Keratinocyte (primary cell): ENCODE measurements at regions not wholly inside any gene's neighbourhood (a gene's known extent, or its start where the extent isn't known, plus 50 kb on each side); places are given as distances from the start of the nearest gene placed in this dataset.

Source experiments
- DNase-seq: peaks from one replicate; pipeline ENCODE4 v3.0.0-alpha.2; 2011; ENCODE audit warnings: low read depth, missing footprints, low spot score
- FAIRE-seq: peaks from 2 replicates; lab custom pipeline; 2011; peaks lifted over from hg19 to GRCh38; lab: Jason Lieb, UNC
- H2AFZ ChIP-seq: 2 replicates; pipeline ENCODE4 v1.6.0; 2012; ENCODE audit warnings: low read length, control low read depth, inconsistent platforms; ENCODE audit not compliant: control insufficient read depth
- H3K27ac ChIP-seq: 2 replicates; pipeline ENCODE4 v1.5.1; 2011; ENCODE audit warnings: low read length; ENCODE audit not compliant: control insufficient read depth, insufficient read depth
- H3K27me3 ChIP-seq: 3 replicates; pipeline ENCODE4 v1.6.0; 2011; ENCODE audit warnings: low read length; ENCODE audit not compliant: control insufficient read depth, insufficient read depth; ENCODE audit errors: extremely low read depth
- H3K36me3 ChIP-seq, 2 experiments: 2 replicates in 1 of 2; 3 replicates in 1 of 2; pipeline ENCODE4 v1.5.1; 2011; ENCODE audit warnings: low read length in 2 of 2, mild to moderate bottlenecking in 1 of 2; ENCODE audit not compliant: control insufficient read depth in 2 of 2, insufficient read depth in 2 of 2; ENCODE audit errors: extremely low read depth in 1 of 2
- H3K4me1 ChIP-seq: 3 replicates; pipeline ENCODE4 v1.5.1; 2011; ENCODE audit warnings: low read length; ENCODE audit not compliant: control insufficient read depth, insufficient read depth; ENCODE audit errors: extremely low read depth
- H3K4me2 ChIP-seq: 3 replicates; pipeline ENCODE4 v1.6.0; 2011; ENCODE audit warnings: low read depth, low read length; ENCODE audit not compliant: control insufficient read depth, insufficient read depth; ENCODE audit errors: extremely low read depth
- H3K4me3 ChIP-seq, 3 experiments: fragments of 200-600 bp in 1 of 3; sonication (generic) in 1 of 3; 2 replicates in 2 of 3; 3 replicates in 1 of 3; pipeline ENCODE4 v1.5.1; 2011 to 2016; ENCODE audit warnings: low read length in 3 of 3, mild to moderate bottlenecking in 3 of 3, control low read depth in 2 of 3, inconsistent platforms in 1 of 3, low read depth in 1 of 3, mixed read lengths in 1 of 3, mixed run types in 1 of 3, moderate library complexity in 1 of 3; ENCODE audit not compliant: control insufficient read depth in 2 of 3, insufficient read depth in 2 of 3; ENCODE audit errors: extremely low read depth in 1 of 3
- H3K79me2 ChIP-seq: 2 replicates; pipeline ENCODE4 v1.6.0; 2012; ENCODE audit warnings: low read length; ENCODE audit not compliant: control insufficient read depth, insufficient read depth
- H3K9ac ChIP-seq: 3 replicates; pipeline ENCODE4 v1.6.0; 2011; ENCODE audit warnings: low read length; ENCODE audit not compliant: control insufficient read depth, insufficient read depth; ENCODE audit errors: extremely low read depth
- H3K9me1 ChIP-seq: 3 replicates; pipeline ENCODE4 v1.6.0; 2011; ENCODE audit warnings: low read length; ENCODE audit not compliant: control insufficient read depth, insufficient read depth; ENCODE audit errors: extremely low read depth
- H3K9me3 ChIP-seq: 2 replicates; pipeline ENCODE4 v1.5.1; 2012; ENCODE audit warnings: low read depth, low read length; ENCODE audit not compliant: control insufficient read depth
- H4K20me1 ChIP-seq: 3 replicates; pipeline ENCODE4 v1.6.0; 2011; ENCODE audit warnings: low read length; ENCODE audit not compliant: control insufficient read depth, insufficient read depth; ENCODE audit errors: extremely low read depth
- EZH2 ChIP-seq: IDR thresholded peaks from one replicate; pipeline ENCODE4 v1.6.1; 2012; ENCODE audit warnings: inconsistent platforms, mild to moderate bottlenecking, low read length, moderate library complexity
- dilution Hi-C: fragments of 300-500 bp; cut with MboI; formaldehyde crosslinking; loops from one replicate; pipeline ENCODE4 v1.7.0; 2020; ENCODE audit warnings: low sequenced_read_pairs; ENCODE audit not compliant: extremely low pct_ligation_motif_present
- TF ChIP-seq, protein P1 (sequence below), 3 experiments: IDR thresholded peaks in 1 of 3; conservative IDR thresholded peaks in 1 of 3; optimal IDR thresholded peaks in 1 of 3; 2 replicates in 2 of 3; 3 replicates in 1 of 3; pipeline versions ENCODE3 to v1.5.1; 2011; ENCODE audit warnings: low read length in 3 of 3, mild to moderate bottlenecking in 3 of 3, moderate library complexity in 2 of 3, control low read depth in 1 of 3, inconsistent platforms in 1 of 3; ENCODE audit not compliant: insufficient read depth in 2 of 3; ENCODE audit errors: extremely low read depth in 1 of 3

DNA sequence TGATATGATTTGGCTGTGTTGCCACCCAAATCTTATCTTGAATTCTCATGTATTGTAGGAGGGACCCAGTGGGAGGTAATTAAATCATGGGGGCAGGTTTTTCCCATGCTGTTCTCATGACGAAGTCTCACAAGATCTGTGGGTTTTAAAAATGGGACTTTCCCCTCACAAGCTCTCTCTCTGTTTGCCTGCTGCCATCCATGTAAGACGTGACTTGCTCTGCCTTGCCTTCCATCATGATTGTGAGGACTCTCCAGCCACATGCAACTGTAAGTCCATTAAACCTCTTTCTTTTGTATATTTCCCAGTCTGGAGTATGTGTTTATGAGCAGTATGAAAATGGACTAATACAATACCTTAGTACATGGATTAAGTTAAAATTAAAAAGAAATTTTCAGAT, 1094.7 kb upstream of the SLC39A10 start:
- Histone ChIP-seq H2AFZ (no peak overlapping the region), H3K4me2 (no peak overlapping the region), H3K79me2 (no peaks in the 10 kb centered on the region), H3K9me3 (no peaks in the 10 kb centered on the region), H4K20me1 (no peaks in the 10 kb centered on the region), H3K9ac (no peak overlapping the region), H3K9me1 (no peaks in the 10 kb centered on the region), H3K4me1 (no peaks in the 10 kb centered on the region), H3K4me3 (no peak overlapping the region), H3K36me3 (no peaks in the 10 kb centered on the region), H3K27me3 (no peaks in the 10 kb centered on the region), H3K27ac (no peak overlapping the region)
- TF ChIP-seq, protein P1, sequence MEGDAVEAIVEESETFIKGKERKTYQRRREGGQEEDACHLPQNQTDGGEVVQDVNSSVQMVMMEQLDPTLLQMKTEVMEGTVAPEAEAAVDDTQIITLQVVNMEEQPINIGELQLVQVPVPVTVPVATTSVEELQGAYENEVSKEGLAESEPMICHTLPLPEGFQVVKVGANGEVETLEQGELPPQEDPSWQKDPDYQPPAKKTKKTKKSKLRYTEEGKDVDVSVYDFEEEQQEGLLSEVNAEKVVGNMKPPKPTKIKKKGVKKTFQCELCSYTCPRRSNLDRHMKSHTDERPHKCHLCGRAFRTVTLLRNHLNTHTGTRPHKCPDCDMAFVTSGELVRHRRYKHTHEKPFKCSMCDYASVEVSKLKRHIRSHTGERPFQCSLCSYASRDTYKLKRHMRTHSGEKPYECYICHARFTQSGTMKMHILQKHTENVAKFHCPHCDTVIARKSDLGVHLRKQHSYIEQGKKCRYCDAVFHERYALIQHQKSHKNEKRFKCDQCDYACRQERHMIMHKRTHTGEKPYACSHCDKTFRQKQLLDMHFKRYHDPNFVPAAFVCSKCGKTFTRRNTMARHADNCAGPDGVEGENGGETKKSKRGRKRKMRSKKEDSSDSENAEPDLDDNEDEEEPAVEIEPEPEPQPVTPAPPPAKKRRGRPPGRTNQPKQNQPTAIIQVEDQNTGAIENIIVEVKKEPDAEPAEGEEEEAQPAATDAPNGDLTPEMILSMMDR (optimal IDR thresholded peaks at IDR 0.05 in 1 of 3, IDR thresholded peaks at IDR 0.05 in 1 of 3, conservative IDR thresholded peaks at IDR 0.05 in 1 of 3; ENCODE audit: extremely low read depth in 1 of 3, insufficient read depth in 2 of 3, low read length in 3 of 3), result no peak
- no peak for TF ChIP-seq EZH2
- DNase-seq, result no peak
- FAIRE-seq, result no peak
- dilution Hi-C loops, result no loop called here

DNA sequence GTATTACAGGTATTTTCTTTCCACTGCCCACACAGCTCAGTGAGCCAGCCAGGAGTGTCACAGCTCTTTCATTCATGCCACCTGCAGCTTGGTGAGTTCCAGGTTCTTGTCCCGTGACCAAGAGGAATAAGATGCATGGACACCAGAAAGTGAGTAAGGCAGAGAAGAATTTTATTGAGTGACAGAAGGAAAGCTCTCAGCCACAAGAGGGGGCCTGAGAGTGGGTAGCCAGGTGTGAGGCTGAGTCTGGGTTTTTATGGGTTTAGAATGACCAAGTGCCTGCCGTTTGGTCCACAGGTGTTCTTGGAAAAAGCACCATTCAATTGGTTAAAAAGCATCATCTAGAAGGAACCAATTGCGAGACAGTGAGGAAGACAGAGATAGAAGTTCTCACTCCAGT, 1097.1 kb upstream of the SLC39A10 start:
- Histone ChIP-seq H3K27ac (no peak overlapping the region), H3K4me2 (no peak overlapping the region), H3K27me3 (no peaks in the 10 kb centered on the region), H3K9me3 (no peaks in the 10 kb centered on the region), H3K9ac (no peak overlapping the region), H3K36me3 (no peaks in the 10 kb centered on the region), H3K4me1 (no peaks in the 10 kb centered on the region), H4K20me1 (no peaks in the 10 kb centered on the region), H3K4me3 (no peak overlapping the region), H2AFZ (no peak overlapping the region), H3K79me2 (no peaks in the 10 kb centered on the region), H3K9me1 (no peaks in the 10 kb centered on the region)
- no peak for FAIRE-seq
- TF ChIP-seq, protein P1 (optimal IDR thresholded peaks at IDR 0.05 in 1 of 3, IDR thresholded peaks at IDR 0.05 in 1 of 3, conservative IDR thresholded peaks at IDR 0.05 in 1 of 3; ENCODE audit: extremely low read depth in 1 of 3, insufficient read depth in 2 of 3, low read length in 3 of 3), result no peak
- no peak for TF ChIP-seq EZH2
- dilution Hi-C loops, result no loop called here
- no peak for DNase-seq
